Activated CD8-positive, alpha-beta memory T cell treated with anti-CD3 and anti-CD28 coated beads for 36 hours (primary cell): ENCODE measurements at regions not wholly inside any gene's neighbourhood (a gene's known extent, or its start where the extent isn't known, plus 50 kb on each side); places are given as distances from the start of the nearest gene placed in this dataset.

Source experiments
- CTCF ChIA-PET: fragments of 350-600 bp; sonication (Branson Sonifier 250); formaldehyde crosslinking; loops from one replicate; lab custom pipeline; 2021; ENCODE audit warnings: antibody characterized with exemption; lab: Charles Lee
- POLR2A ChIA-PET: fragments of 350-600 bp; sonication (Branson Sonifier 250); formaldehyde crosslinking; loops from one replicate; lab custom pipeline; 2021; ENCODE audit warnings: antibody characterized with exemption; lab: Charles Lee

- ChIA-PET POLR2A (interaction anchor here (0.7 kb wide), 1 partner anchor 30 kb away, joined by 3 read pairs; no protein-coding TSS in a partner anchor), CTCF (no interaction called here)
These were observed 63.1 kb downstream of the LRRC32 start for GRCh38 chr11:76607431-76607830.

- ChIA-PET CTCF (no interaction called here), POLR2A (no interaction called here)
These were observed 65.0 kb downstream of the LRRC32 start for GRCh38 chr11:76605338-76606074.

- ChIA-PET CTCF (no interaction called here), POLR2A (no interaction called here)
These were observed 65.8 kb downstream of the LRRC32 start for GRCh38 chr11:76604626-76605241.

- CTCF ChIA-PET, result no interaction called here
- POLR2A ChIA-PET, result no interaction called here
These were observed 66.4 kb downstream of the LRRC32 start for GRCh38 chr11:76604081-76604625.

GRCh38 chr11:76603202-76603601, 67.3 kb downstream of the LRRC32 start:
- ChIA-PET CTCF (no interaction called here), POLR2A (no interaction called here)
